ENCODE measurements at regions not wholly inside any gene's neighbourhood (a gene's known extent, or its start where the extent isn't known, plus 50 kb on each side); places are given as distances from the start of the nearest gene placed in this dataset.

DNA sequence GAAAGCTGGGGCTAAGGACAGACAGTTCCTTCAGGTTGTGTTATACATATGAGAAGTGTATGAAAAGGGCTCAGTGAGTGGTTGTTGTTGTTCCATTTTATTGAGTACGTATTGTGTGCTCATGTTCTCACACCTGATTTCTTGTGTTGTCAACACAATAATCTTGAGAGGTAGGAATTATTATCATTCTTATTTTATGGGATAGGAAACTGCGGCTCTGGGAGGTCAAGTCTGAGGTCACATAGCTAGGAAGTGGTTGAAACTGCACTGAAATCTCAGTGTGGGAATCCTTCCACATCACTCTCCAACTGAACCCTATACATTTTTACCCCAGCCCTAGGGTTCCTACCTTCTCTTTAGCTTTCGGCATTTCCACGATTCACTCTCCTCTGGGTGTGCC, 124.2 kb upstream of the CXCR4 start:
- no peak for TF ChIP-seq GATA2 (IDR thresholded peaks at IDR 0.05; ENCODE audit: low read depth, low read length)
- no peak for TF ChIP-seq GATA3 (IDR thresholded peaks at IDR 0.05; ENCODE audit: low read depth, low read length)

Measured in SH-SY5Y (cell line).